ENCODE measurements at regions not wholly inside any gene's neighbourhood (a gene's known extent, or its start where the extent isn't known, plus 50 kb on each side); places are given as distances from the start of the nearest gene placed in this dataset.

DNA sequence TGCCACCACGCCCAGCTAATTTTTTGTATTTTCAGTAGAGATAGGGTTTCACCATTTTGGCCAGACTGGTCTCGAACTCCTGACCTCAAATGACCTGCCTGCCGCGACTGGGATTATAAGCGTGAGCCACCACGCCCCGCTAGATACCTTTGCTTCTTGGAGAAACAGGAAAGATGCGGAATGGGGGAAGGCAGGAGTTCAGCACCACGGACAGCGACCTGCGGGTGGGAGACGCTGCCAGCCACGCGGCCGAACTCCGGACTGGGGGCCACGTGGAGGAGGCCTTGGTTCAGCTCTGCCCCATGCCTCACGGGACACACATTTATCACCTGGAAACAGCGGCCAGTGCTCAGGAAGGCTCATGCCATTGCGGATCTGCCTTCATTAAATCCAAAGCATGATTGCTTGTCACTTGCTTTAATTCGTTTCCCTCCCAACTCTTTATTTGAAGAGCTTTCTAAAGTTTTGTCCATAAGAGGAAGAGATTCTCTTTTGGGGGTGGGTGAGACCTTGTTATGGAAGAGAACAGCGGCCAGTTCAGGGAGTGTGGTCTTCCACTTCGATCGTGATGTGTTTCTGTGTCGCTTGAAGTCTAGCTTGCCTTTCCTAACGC is 219.9 kb downstream of the ENGASE start (continued):
- TF ChIP-seq, protein P1, sequence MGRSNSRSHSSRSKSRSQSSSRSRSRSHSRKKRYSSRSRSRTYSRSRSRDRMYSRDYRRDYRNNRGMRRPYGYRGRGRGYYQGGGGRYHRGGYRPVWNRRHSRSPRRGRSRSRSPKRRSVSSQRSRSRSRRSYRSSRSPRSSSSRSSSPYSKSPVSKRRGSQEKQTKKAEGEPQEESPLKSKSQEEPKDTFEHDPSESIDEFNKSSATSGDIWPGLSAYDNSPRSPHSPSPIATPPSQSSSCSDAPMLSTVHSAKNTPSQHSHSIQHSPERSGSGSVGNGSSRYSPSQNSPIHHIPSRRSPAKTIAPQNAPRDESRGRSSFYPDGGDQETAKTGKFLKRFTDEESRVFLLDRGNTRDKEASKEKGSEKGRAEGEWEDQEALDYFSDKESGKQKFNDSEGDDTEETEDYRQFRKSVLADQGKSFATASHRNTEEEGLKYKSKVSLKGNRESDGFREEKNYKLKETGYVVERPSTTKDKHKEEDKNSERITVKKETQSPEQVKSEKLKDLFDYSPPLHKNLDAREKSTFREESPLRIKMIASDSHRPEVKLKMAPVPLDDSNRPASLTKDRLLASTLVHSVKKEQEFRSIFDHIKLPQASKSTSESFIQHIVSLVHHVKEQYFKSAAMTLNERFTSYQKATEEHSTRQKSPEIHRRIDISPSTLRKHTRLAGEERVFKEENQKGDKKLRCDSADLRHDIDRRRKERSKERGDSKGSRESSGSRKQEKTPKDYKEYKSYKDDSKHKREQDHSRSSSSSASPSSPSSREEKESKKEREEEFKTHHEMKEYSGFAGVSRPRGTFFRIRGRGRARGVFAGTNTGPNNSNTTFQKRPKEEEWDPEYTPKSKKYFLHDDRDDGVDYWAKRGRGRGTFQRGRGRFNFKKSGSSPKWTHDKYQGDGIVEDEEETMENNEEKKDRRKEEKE (IDR thresholded peaks at IDR 0.05), result no peak
- TF ChIP-seq ZNF329 (CRISPR knock-in tag; IDR thresholded peaks at IDR 0.05; ENCODE audit: low read depth) (peak; percentile 89), ZSCAN21 (CRISPR knock-in tag; IDR thresholded peaks at IDR 0.05; ENCODE audit: borderline replicate concordance) (peak; percentile 94), AKAP8 (CRISPR knock-in tag; IDR thresholded peaks at IDR 0.05) (no peak), CBFB (CRISPR knock-in tag; IDR thresholded peaks at IDR 0.05) (peak; percentile 61; the same call in 1 of the 2 replicates), ZNF724P (CRISPR knock-in tag; IDR thresholded peaks at IDR 0.05; ENCODE audit: borderline replicate concordance) (0 out of 2 replicates have a peak, but pooled peaks have one; percentile 72), ZNF33B (CRISPR knock-in tag; IDR thresholded peaks at IDR 0.05) (peak; percentile 84; the same call in 1 of the 2 replicates), ZNF879 (CRISPR knock-in tag; IDR thresholded peaks at IDR 0.05) (peak; percentile 97), ZSCAN12 (CRISPR knock-in tag; IDR thresholded peaks at IDR 0.05) (peak; percentile 96), NCOR1 (IDR thresholded peaks at IDR 0.05; ENCODE audit: borderline replicate concordance, low read length) (no peak), GTF3A (CRISPR knock-in tag; conservative IDR thresholded peaks at IDR 0.05) (no peak), ZBTB7B (CRISPR knock-in tag; IDR thresholded peaks at IDR 0.05) (peak; percentile 85; the same call in 1 of the 2 replicates), SOX6 (IDR thresholded peaks at IDR 0.05) (no peak), SOX6 (CRISPR knock-in tag; IDR thresholded peaks at IDR 0.05) (peak; percentile 45; the same call in 1 of the 2 replicates), SYNCRIP (IDR thresholded peaks at IDR 0.05; ENCODE audit: insufficient read depth, low read depth, low read length) (no peak), RFX3 (CRISPR knock-in tag; IDR thresholded peaks at IDR 0.05) (no peak; the same call in 1 of the 2 replicates)
- TF ChIP-seq, protein P2, sequence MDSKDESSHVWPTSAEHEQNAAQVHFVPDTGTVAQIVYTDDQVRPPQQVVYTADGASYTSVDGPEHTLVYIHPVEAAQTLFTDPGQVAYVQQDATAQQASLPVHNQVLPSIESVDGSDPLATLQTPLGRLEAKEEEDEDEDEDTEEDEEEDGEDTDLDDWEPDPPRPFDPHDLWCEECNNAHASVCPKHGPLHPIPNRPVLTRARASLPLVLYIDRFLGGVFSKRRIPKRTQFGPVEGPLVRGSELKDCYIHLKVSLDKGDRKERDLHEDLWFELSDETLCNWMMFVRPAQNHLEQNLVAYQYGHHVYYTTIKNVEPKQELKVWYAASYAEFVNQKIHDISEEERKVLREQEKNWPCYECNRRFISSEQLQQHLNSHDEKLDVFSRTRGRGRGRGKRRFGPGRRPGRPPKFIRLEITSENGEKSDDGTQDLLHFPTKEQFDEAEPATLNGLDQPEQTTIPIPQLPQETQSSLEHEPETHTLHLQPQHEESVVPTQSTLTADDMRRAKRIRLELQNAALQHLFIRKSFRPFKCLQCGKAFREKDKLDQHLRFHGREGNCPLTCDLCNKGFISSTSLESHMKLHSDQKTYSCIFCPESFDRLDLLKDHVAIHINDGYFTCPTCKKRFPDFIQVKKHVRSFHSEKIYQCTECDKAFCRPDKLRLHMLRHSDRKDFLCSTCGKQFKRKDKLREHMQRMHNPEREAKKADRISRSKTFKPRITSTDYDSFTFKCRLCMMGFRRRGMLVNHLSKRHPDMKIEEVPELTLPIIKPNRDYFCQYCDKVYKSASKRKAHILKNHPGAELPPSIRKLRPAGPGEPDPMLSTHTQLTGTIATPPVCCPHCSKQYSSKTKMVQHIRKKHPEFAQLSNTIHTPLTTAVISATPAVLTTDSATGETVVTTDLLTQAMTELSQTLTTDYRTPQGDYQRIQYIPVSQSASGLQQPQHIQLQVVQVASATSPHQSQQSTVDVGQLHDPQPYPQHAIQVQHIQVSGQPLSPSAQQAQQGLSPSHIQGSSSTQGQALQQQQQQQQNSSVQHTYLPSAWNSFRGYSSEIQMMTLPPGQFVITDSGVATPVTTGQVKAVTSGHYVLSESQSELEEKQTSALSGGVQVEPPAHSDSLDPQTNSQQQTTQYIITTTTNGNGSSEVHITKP (CRISPR knock-in tag; IDR thresholded peaks at IDR 0.05; ENCODE audit: low read depth), result no peak
- TF ChIP-seq, protein P3, sequence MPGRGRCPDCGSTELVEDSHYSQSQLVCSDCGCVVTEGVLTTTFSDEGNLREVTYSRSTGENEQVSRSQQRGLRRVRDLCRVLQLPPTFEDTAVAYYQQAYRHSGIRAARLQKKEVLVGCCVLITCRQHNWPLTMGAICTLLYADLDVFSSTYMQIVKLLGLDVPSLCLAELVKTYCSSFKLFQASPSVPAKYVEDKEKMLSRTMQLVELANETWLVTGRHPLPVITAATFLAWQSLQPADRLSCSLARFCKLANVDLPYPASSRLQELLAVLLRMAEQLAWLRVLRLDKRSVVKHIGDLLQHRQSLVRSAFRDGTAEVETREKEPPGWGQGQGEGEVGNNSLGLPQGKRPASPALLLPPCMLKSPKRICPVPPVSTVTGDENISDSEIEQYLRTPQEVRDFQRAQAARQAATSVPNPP (CRISPR knock-in tag; IDR thresholded peaks at IDR 0.05), result no peak; the same call in 1 of the 2 replicates
- TF ChIP-seq, protein P4, sequence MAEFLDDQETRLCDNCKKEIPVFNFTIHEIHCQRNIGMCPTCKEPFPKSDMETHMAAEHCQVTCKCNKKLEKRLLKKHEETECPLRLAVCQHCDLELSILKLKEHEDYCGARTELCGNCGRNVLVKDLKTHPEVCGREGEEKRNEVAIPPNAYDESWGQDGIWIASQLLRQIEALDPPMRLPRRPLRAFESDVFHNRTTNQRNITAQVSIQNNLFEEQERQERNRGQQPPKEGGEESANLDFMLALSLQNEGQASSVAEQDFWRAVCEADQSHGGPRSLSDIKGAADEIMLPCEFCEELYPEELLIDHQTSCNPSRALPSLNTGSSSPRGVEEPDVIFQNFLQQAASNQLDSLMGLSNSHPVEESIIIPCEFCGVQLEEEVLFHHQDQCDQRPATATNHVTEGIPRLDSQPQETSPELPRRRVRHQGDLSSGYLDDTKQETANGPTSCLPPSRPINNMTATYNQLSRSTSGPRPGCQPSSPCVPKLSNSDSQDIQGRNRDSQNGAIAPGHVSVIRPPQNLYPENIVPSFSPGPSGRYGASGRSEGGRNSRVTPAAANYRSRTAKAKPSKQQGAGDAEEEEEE (CRISPR knock-in tag; IDR thresholded peaks at IDR 0.05; ENCODE audit: borderline replicate concordance), result no peak

Data from HepG2 (cell line).